ENCODE measurements at regions not wholly inside any gene's neighbourhood (a gene's known extent, or its start where the extent isn't known, plus 50 kb on each side); places are given as distances from the start of the nearest gene placed in this dataset.

DNA sequence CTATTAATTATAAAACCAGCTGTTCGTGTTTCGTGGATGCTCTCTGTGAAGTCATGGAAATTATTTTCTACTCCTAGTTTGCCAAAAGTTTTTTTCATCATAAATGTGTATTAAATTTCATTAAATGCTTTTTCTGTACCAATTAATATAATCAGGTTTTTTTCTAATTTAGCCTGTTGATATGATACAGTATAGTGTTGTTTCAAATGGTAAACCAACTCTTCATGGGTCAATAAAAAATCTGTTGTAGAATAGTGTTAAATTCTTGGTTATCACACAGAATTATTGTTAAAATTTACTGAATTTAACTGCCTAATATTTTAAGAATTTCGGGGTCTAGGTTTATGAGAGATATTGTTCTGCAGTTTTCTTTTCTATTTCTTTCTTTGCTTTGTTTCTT lies 505.9 kb upstream of the MANEA start:
- DNase-seq (ENCODE audit: low read depth) = no peak

DNA sequence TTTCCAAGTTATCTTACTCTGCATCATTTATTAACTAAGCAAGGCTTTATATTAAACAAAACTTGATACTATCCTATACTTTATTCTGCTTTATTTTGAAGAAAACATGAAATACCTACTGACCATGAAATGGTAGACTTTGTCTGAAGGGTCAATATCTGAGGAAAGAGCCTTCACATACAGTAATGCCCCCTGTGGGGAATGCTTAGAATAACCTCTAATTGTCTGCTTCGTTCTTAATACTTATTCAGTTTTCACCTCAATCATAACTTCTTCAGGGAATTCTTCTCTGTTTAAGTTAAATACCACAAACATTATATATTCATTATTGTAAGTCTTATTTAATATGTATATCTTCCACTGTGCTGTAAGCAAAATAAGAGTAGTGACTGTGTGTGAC lies 498.9 kb upstream of the MANEA start:
- DNase-seq (ENCODE audit: low read depth) = no peak

DNA sequence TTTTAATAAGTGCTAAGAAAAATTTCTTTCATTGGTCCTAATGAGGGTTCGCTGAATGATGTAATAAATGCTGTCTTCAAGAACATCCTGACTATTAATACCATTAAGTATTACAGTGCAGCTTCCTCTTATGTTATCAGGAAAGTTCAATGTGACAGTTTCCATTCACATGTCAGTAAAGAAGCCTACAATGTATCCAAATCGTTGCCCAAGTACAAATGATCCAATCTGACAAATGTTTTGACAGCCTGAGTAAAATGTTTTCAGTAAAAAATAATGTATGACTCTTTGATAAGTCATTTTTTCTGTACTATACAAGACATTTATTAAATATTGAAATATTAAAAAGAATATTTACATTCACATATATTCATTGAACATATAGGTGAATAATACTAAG lies 496.1 kb upstream of the MANEA start:
- no peak for DNase-seq (ENCODE audit: low read depth)

DNA sequence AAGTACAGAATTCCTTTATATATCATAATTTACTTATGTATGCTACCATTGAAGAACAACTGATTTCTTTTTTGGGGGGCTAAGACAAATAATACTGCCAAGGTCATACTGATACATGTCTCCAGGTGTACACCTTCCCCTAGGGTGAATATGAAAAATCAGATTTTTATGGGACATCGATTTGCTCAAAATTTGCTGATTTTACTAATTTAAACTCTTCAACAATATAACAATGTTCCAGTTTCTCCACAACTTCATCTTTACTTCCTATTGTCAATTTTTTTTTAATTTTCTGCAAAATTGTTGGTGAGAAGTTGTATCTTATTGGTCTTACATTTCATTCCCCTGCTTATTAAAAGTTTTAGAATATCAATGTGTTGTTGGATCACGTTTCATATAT lies 495.4 kb upstream of the MANEA start:
- DNase-seq (ENCODE audit: low read depth) = no peak

DNA sequence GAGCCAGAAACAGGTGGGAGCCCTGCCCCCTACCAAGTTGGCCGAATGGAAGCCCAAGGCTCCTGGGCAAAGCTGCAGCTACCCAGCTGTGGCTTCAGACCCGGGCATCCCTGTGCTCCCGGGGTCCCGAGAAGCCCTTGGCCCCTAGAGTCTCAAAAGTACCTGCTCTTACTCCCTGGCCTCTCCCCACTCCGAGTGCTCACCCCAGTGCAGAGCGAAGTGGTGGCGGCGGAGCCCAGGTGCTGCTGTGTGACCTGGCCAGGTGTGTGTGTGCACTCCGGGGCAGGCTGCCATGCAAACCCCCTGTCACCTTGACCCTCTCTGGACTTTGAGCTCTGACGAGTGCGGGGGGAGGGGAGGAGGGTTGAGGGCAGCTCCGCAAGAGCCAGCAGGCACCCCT lies 493.8 kb upstream of the MANEA start:
- DNase-seq (ENCODE audit: low read depth) = no peak

DNA sequence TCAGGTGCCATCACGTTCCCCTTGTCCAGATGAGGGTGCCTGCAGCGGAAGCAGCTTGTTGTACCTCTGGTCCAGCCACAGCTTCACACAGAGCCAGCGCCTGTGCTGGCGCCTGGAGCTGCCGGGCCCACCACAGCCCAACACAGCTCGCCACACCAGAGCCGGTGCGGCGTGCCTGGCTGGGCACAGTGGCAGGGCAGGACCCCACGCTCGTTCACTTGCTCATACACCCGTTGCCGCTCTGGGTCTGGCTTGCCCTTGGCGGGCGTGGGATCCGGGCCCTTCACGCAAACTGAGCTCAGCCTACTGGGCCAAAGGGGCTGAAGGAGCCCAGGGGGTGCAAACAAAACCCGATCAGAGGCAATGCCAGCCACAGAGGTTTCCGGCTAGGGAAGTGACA lies 492.5 kb upstream of the MANEA start:
- DNase-seq (ENCODE audit: low read depth) = no peak

DNA sequence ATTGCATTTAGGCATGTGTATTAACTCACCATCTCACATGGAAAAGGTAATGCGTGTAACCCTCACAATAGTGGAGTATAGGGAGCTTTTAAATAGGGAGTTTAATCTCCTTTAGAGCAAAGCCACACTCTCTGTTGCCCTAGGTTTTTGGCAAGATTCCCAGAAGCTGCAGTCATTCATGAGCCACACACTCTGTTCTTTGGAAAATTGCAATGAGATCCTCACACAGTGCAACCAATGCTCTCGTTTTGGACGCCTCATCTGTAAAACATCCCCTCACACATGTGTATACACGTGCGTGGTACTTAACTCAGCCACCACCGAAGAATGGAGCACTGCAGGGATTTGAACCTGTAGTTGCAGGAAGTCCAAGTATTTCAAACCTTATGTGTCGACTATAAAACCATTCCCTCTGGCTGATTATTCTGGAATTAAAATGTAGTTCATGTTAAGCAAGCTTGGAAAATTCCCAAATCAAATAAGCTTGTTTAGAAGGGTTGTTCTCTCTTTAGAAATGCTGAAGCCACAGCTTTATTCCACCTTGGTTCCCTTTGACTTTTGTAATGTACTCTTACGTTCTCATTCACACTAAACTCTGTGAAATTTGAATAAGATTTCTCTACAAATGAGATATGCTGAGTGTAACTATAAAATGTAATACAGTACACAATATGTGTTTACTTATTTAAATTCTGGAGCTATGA lies 489.8 kb upstream of the MANEA start:
- peak; percentile 72 for DNase-seq (ENCODE audit: low read depth)

DNA sequence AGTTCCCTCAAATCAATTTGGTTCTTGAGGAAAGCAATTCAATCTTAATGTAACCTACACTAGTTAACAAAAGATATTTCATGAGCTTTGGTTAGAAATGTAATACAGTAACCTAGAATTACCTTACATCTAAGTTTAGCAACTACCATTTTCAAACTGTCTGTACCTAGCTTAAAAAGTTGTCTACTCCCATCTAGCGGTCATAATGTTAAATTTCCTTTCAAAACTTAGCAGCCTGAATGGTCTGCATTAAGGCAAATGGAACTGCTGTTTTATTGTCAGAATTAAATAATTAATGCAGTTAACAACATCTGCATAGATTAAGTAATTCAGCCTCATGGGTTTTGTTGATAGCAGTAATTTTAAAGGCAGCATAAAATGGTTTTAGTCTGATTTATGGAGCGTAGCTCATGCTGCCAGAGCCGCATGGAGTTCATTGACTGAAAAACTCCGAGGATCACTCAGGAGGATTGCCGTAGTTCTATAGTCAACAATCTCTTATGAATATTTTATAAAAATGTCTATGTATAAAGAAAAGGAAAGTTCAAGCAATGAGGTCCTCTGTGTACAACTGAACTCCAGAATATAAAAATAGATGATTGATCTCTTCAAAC lies 485.4 kb upstream of the MANEA start:
- peak; percentile 65 for DNase-seq (ENCODE audit: low read depth)

DNA sequence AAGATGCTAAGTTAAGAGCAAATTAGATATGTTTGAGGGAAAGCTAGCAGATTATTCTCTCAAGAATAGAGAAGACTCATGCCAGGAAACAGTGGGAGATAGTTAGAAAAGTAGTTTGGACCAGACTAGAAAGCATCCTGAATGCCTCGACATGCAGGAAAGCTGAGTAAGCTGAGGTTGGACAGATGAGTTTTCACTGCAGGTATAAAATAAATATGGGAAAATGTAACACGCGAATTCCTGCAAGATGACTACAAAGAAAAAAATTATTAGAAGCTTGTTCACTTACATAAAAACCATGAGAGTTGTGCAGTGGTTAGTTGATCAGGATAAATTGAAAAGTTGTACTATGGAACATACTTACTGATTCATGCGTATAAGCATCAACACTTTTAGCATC lies 484.2 kb upstream of the MANEA start:
- no peak for DNase-seq (ENCODE audit: low read depth)

DNA sequence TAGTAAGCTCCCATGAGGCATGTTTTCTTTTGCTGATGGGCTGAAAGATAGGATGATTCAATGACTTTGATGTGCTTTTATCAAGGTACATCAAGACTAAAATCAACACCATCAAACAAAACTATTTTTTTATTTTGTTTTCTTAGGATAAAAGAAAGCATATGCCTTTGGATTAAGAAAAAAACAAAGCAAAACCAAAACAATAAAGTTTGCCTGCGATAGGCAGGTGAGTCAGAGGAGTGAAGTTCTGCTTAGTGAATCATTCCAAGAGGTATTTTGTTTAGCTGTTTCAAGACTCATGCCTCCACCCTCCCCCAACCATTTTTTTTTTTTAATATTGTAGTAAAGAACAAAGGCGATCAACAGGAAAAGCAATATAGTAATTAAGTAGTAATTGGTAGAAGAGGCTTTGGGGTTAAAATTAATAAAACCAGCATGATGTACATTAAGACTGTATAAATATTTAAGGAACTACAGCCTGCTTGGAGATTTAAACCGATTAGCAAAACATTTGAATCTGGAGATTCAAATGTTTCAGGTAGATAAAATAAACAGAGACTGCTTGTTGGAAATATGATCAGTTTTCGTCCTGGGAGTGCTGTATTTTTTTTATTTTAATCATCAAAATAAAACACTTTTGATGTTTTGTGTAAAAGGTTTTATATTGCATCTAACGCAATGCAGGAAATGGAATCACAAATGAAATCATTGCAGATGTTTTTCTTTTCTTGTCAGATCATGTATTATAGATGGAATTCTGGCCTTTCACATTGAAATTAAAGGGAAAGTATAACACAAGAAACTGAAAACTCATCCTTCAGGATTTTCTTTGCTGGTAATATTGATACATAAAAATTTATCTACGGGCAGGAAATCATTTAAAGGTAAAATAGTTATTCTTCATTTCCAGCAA lies 482.3 kb upstream of the MANEA start:
- peak; percentile 14 for DNase-seq (ENCODE audit: low read depth)

DNA sequence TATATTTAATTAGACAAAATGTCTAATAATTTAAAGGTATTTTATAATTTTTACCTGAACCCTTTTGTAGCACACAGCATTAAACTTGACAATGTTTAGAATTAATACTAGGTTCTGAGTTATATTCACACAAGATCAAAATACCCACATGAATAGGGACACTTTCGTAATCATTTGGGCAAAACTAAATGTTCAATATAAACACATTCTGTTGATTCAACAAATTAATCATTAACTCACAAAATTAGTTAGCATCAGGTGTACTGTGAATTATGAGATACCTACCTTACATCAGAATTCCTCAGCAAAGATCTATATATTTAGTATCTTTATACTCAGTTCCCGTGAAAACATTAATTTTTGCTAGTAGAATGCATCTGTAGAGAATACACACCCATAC lies 481.5 kb upstream of the MANEA start:
- no peak for DNase-seq (ENCODE audit: low read depth)

DNA sequence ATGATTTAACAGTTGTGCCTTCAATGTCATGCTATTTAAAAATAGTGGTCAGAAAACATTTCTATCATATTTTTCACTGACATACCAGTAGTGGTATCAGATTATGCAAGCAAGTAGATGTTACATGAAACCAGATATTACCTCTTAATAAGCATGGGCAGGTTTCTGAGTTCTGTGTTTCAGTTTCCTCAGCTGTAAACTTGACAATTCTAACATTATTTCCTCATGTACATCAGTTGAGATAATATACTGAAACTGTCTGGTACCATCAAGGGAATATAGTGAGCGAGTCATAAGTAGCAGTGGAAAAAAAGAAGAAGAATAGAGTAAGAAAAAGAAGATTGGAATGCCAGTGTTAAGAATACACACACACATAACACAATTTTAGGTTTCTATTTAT lies 477.9 kb upstream of the MANEA start:
- peak; percentile 3 for DNase-seq (ENCODE audit: low read depth)

DNA sequence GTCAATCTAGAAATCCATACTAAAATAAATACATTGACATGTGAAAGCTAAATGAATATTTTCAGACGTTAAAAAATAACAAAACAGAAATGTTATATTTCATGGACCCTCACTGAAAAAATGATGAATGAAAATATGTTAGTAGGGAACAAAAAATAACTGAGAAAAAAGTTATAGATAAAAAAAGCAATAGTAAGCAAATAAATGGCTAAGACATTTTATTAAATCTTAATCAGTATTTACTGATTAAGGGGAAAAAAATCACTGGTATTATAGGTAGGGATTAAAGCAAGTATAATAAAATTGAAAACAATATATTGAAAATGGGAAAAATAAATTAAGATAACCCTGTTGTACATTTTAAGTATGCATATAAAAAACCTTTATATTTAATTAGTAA lies 468.1 kb upstream of the MANEA start:
- no peak for DNase-seq (ENCODE audit: low read depth)

DNA sequence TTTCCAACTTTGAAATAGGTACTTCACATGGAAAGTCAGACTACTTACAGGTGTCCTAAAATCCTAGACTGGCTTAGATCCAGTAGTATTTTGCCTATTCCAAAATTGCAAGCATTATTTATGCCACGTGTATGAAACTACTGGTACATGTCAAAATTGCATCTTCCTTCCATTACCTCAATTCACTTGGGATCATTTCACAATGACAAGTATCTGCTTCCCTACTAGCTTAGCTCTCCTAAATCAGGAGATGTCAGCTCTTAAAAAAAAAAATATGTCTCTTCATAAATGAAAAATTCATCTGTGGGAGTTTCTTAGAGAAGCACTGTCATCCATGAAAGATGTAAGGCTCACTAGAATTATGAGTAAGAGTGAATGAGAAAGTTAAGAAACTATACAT lies 466.6 kb upstream of the MANEA start:
- DNase-seq (ENCODE audit: low read depth) = no peak

DNA sequence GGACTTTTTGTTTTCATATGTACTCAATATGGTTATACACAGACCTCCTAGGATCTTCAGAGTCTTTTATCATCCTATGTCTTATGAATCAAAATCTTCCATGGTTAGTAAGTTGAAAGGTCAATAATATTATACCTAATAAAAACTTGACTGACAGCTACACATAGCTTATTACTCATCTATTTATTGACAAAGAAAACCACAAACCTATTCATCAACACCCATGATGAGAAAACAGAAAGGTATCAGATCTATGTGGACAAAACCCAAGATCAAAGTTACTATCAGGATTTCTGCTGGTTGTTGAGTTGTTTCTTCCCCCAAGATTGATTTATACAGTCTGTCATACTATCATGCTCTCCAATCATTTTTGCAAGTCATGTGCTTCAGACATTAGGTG lies 460.1 kb upstream of the MANEA start:
- DNase-seq (ENCODE audit: low read depth) = no peak

DNA sequence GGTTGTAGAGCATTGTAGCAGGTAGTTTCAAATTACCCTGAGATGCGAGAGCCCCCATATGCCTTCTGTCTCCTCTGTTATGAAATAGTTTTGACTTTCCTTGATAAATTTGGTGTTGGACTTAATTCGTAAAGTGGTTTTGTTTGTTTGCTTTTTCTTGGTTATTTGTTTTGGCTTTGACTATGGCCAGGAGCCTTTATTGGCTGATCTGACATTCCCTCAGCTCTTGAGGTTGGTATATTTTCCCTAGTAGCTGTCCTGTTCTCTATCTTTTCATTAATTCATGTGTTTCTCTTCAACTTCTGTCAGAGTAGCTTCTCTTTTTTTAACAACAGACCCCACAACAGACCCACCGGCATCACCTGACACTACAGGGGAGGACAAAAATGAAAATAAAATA lies 457.4 kb upstream of the MANEA start:
- no peak for DNase-seq (ENCODE audit: low read depth)

DNA sequence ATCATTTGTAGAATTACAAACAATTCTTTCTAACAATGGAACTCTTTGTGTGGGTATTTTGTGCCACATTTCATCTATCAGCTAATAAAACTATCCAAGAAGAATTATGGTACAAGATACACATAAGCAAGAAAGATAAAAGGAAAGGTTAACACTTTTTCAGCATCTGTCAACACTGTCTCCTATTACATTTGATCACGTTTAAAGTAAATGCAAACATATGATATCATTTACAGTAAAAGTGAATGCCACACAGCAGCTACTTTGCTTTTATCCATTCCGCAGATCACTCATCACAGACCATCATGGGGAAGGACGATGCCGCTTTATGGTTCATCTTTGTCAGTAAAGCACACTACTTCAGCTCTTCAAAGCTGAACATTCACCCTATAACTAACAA lies 456.4 kb upstream of the MANEA start:
- no peak for DNase-seq (ENCODE audit: low read depth)

DNA sequence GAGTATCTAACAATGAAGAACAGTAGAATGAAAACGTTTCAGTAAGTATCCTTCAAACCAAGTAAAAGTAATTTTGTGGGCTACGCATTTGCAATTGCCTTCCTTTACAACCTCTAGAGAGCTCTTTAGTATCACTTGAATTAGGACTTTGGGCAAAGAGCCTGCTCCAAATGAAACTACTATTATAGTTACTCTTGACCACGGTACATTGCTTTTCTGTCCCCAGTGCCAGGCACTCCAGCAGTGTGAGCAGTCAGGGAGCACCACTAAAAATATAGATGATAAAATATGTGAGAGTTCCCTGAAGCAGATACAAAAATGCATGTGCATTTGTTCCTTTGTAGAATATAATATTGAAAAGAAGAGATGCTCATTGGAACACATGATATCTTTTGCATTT lies 450.1 kb upstream of the MANEA start:
- no peak for DNase-seq (ENCODE audit: low read depth)

DNA sequence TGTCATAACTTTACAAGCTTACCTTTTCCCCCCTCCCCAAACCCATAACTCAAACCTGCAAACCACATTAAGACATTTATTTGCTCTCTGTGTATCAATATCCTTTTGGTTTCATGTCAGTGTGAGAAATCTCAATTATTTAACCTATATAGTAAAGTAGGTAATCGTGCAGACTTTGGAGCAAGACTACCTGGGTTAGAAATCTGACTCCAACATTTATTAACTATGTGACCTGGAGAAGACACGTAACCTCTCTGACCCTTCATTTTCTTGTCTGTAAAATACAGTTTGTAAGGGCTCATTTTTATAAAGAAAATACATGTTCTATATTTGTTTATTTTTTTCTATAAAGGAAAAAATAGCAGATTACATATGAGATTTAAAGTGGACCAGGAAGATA lies 448.9 kb upstream of the MANEA start:
- no peak for DNase-seq (ENCODE audit: low read depth)

DNA sequence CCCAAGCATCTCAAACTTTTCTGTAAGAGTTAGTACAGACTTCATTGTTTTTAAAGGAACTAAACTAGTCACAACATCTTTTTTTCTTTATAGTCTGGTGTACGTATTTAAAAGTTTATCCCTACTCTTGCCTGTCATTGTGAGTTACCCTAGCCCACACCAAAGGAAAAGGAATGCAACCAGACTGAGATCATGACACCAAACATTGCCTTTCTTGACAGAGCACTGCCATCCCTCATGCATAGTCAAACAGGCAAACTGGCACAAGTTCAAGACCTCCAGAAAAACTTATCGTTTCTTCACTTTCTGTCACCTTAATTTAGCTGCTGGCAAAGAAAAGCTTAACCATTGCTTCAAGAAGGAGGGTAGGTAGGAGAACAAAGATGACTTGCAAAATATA lies 448.4 kb upstream of the MANEA start:
- no peak for DNase-seq (ENCODE audit: low read depth)

DNA sequence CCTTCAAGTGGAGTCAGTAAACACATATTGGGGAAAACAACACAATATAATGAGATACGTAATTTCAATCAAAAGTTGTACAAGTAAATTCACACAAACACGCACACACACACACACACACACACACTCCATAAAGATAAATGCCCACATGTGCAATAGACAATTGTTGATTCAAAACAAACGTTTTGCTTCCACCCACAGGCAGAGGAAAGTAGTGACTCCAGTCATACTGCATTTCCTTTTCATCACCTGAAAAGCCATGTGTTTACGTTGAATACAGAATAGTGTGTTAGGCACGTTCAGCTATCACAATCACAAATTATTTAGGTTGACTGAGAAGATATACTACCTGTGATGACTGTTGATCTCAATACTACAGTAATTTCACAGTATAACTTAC lies 443.8 kb upstream of the MANEA start:
- no peak for DNase-seq (ENCODE audit: low read depth)

DNA sequence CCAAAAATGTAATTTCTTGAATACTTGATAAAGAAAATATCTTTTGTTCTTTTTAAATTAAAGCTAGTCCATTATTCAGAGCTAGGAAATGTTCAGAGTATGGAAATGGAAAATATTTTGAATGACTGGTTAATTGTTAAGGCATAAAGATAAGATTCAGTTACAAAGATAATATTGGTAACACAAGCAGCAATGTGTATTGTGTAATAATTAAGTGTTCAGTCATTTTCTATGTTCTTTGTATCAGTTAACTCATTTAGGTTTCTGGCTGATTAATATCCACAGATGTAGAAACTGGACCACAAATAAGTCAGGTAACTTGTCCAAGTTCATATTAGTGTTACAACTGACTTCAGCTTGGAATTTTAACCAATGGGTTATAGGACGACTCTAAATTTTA lies 442.2 kb upstream of the MANEA start:
- DNase-seq (ENCODE audit: low read depth) = no peak

DNA sequence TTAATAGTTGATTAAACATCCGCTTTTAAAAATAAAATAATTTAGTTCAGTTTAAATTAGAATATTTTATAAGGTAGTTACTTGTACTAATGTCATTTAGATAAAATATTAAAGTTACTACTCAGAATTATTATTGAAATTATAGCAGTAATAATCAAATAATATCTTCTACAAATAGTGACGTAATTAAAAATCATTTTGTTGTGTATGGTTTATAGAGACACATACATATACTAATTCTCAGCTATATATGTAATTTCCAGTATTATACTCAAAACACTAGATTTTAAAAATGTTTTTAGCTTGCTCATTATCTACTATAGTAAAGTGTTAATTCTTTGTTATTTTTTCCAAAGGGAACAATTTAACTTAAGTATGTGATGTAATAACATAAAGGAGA lies 435.2 kb upstream of the MANEA start:
- DNase-seq (ENCODE audit: low read depth) = no peak
